HPDE6-E6E7 (cell line): ENCODE measurements at regions not wholly inside any gene's neighbourhood (a gene's known extent, or its start where the extent isn't known, plus 50 kb on each side); places are given as distances from the start of the nearest gene placed in this dataset.

Source experiments
- DNase-seq: peaks from one replicate; pipeline ENCODE4 v3.0.0; 2011; ENCODE audit warnings: missing footprints; ENCODE audit errors: extremely low spot score

GRCh38 chr4:155085843-155086530 is 122.4 kb upstream of the NPY2R start:
- DNase-seq, result no peak

- DNase-seq, result no peak
These were observed 114.1 kb upstream of the NPY2R start for GRCh38 chr4:155094201-155094820.

- no peak for DNase-seq
These were observed 109.2 kb upstream of the NPY2R start for GRCh38 chr4:155099231-155099630.

- DNase-seq, result no peak
These were observed 101.8 kb upstream of the NPY2R start for GRCh38 chr4:155106629-155107028.

- no peak for DNase-seq
These were observed 101.4 kb upstream of the NPY2R start for GRCh38 chr4:155107059-155107458.

GRCh38 chr4:155114790-155115189 is 93.6 kb upstream of the NPY2R start:
- DNase-seq, result no peak

- no peak for DNase-seq
These were observed 89.4 kb upstream of the NPY2R start for GRCh38 chr4:155119006-155119405.

GRCh38 chr4:155120536-155120935 is 87.9 kb upstream of the NPY2R start:
- DNase-seq, result no peak

- no peak for DNase-seq
These were observed 86.1 kb upstream of the NPY2R start for GRCh38 chr4:155122382-155122781.

GRCh38 chr4:155134136-155134535 is 74.3 kb upstream of the NPY2R start:
- DNase-seq, result no peak

GRCh38 chr4:155140889-155141288 is 67.5 kb upstream of the NPY2R start:
- DNase-seq, result no peak

- no peak for DNase-seq
These were observed 64.9 kb upstream of the NPY2R start for GRCh38 chr4:155143512-155143911.
